Activated CD8-positive, alpha-beta memory T cell treated with anti-CD3 and anti-CD28 coated beads for 24 hours (primary cell): ENCODE measurements at regions not wholly inside any gene's neighbourhood (a gene's known extent, or its start where the extent isn't known, plus 50 kb on each side); places are given as distances from the start of the nearest gene placed in this dataset.

Source experiments
- DNase-seq: peaks from one replicate; pipeline ENCODE4 v3.0.0-alpha.2; 2020

GRCh38 chr22:23522623-23523251 is 57.4 kb downstream of the IGLL1 start:
- no peak for DNase-seq

DNA sequence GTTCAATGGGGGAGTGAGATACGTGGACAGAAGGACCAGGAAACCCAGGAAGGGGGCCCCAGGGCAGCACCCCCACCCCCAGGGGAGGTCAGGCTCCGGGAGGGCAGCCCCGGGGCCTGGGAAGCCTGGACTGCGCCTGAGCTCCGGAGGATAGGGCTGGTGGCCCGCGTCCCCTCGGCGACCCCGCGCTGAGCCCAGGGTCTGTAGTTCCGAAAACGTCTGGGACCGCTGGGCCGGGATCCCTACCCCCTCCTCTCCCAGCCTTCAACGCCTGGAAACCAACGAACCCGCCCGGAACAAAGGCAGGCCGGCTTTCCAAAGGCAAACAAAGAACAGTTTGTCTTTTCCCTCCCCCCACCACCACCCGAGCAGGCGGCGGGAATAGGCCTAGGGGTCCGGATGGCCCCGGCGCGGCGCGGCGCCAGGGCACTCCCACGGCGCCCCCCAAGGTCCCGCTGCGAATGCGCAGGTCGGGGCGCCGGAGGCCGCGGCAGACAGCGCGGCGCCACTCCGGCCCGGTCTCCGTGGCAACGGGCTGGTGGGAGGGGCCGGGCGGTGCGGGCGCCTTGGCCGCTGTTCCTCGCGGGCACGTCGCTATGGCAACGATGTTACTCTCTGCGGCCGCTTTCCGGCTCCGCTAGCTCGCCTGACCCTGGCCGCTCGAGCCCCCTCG is 58.5 kb downstream of the IGLL1 start:
- peak; percentile 82 for DNase-seq

DNA sequence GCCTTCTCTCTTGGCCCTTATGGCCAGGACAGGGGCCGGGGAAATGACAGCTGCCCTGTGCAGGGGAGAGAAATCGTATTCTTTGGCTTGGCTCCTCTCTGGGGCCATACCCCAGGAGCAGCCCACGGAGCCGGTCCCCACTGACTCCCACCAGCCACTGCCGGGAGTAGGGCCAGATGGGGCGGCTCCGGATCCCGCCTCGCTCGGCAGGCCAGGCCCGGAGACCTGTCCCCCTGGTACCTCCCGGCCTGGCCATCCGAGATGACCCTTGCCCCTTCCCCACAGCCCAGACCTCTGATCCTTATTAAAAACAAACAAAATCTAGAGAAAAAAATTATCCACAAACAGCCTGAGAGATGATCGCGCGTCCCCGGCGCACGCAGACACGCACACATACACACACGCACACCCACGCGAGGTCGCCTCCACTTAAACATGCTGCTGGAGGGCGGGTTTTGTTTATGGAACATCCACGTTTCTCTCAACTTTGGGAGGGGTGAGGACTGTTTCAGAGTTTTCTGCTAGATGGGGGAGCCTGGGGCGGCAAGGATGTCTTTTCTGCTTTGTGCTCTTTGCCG is 59.1 kb downstream of the IGLL1 start:
- no peak for DNase-seq

GRCh38 chr22:23519442-23520157 is 60.5 kb downstream of the IGLL1 start:
- DNase-seq: no peak

GRCh38 chr22:23518376-23519187 is 61.5 kb downstream of the IGLL1 start:
- no peak for DNase-seq

- no peak for DNase-seq
These were observed 62.2 kb downstream of the IGLL1 start for GRCh38 chr22:23517804-23518375.

DNA sequence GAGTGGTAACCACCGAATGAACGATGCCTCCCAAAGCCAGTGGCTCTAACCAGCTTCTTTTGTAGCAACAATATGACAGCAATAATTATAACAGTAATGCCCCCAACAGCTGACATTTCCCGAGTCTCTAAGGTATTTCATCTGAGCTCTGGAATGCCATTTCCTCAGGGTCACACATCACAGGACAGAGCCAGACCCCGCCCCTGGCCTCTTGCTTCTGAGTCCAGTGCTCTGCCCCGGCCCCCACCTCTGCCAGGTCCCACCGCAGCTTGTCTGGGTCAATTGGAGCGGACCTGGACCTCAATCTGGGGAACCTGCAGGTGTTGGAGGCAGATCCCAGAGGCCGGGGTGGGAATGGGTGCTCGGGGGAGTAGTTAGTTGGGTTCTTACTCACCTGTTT is 63.8 kb downstream of the IGLL1 start:
- DNase-seq: no peak

GRCh38 chr22:23514322-23515038 is 65.6 kb downstream of the IGLL1 start:
- DNase-seq: no peak

- no peak for DNase-seq
These were observed 66.4 kb downstream of the IGLL1 start for GRCh38 chr22:23513705-23514104.

- DNase-seq: no peak
These were observed 67.0 kb downstream of the IGLL1 start for GRCh38 chr22:23513133-23513532.

DNA sequence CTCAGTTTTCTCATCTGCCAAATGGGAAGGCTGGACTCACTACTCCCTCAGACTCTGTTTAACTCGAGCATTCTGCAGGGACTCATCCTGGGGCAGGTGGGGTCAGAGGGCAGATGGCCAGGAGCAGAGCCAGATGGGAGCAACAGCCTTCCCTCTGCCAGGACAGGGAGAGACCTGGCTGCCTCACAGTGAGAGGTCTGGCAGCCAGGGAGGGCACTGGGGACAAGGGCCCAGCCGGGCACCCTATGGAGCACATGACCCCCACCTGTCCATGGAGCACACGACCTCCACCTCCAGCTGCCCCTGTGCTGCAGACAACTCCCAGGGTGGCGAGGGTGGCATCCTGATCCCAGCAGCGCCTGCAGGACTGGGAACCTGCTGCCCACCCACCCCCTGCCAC is 67.4 kb downstream of the IGLL1 start:
- no peak for DNase-seq

DNA sequence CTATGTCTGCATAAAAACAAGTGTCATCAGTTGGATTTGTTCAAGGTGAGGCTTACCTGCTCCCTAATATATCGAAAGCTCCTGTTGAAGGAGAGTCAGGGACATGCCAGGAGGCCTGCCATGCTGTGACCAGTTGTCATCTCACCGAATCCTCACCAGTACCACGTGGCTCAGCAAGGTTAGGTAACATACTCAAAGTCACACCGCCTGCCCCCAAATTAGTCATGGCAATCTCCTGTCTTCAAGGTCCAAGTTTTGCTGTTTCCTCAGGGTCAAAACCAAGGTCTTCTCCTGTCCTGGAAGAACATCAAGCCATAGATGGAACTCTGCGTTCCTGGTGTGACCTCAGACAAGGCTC is 67.8 kb downstream of the IGLL1 start:
- DNase-seq: no peak

DNA sequence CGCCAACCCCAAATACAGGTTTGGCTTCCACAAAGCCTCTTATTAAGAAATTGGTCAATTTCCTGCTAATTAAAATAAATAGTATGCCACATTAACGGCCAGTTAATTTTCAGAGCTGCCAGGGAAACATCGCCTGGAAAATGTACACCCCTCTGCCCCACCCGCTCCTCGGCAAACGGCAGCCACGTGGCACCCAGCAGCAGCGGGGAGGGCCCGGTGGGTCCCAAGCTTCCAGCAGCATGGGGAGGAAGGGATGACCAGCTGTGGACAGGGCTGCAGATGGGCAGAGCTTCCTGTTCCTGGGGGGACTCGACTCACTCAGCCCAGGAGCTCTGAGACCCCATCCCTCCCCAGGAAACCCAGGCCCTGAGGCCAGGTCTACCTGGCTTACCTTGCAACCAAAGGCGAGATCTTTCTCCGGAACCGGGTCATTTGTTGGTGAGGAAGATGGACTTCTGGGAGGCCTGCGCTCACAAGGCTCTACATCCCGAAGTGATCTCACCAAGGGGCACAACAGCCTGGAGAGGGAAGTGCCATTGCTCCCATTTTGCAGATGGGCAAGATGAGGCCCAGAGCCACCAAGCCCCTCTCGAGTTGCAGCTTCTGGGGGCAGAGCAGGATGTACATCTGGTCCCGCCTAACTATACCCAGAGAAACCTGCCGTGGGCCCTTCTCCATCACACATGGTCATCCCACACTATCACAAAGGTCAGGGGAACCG is 68.3 kb downstream of the IGLL1 start:
- no peak for DNase-seq

- no peak for DNase-seq
These were observed 70.4 kb downstream of the IGLL1 start for GRCh38 chr22:23509571-23510302.

DNA sequence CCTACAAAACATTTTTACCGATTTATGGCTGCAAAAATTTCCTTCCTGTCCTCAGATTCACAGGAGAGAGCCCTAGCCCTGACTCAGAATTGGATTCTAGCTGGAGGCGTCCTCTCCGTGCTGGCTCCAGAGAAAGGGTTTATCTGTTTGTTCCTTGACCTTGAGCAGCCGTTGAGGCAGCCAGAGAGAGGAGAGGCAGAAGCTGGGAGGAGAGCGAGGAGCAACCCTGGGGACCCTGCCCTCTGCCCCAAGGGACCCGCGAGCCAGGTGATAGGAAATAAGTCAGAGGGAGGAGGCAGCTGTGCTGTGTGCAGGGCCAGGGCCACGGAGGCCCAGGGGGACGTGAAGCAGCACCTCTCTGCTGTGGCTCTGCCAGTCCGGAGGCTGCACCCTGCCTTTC is 75.6 kb downstream of the IGLL1 start:
- no peak for DNase-seq

DNA sequence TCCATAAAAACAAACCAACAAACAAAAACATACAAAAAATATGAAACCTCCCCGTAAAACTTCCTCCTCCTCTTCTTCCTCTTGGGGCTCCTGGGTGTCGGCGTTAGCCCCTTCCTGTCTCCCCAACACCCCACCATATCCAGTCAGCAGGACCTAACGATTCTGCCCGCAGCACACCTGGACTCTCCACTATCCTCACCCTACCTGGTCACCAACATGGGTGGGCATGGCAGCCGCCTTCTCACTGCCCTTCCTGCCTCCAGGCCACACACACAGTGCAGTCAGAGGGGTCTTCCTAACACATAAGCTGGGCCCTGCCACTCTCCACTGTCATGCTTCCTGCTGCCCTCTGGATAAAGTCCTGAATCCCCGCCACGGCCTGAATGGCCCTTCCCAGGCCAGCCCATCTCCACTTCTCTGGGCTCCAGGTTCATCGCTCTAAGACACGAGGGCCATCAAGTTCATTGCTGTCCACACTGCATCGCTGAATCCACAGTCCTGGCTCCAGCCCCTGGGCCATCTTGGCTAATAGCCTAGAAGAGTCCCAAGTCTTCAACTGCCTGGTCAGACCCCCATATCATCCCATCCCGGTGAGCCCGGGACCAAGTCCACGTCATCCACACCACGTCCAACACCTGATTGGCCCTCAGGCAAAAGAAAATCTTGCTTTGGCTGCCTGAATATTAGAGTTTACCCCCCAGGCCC is 76.2 kb downstream of the IGLL1 start:
- no peak for DNase-seq

GRCh38 chr22:23503142-23503541 is 76.9 kb downstream of the IGLL1 start:
- no peak for DNase-seq

DNA sequence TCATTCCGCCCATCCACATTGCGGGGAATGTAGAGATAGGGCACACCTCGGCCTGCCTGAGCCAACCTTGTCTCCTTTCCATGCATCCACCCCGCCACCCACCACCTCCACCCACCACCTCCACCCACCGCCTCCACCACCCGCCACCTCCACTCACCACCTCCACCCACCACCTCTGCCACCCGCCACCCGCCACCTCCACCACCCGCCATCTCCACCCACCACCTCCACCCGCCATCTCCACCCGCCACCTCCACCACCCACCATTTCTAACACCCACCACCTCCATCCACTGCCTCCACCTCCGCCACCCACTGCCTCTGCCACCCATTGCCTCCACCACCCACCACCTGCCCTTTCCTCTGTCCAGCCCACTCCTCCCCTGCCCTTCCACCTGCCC is 78.4 kb downstream of the IGLL1 start:
- no peak for DNase-seq

DNA sequence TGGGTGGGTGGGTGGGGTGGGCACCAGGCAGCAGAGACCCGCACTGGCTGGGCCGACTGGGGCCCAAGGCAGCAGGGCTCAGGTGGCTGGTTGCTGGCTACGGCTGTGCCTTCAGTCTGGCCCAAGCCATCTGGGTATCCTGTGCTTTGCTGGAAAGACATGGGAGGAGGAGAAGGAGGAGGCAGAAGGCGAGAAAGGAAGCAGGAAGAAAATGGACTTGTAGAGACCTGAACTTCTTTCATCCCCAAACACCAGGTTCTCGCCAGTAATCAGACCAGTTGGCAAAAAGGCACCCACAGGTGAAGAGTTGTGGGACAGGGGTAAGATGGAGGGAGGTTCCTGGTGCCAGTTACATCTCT is 78.8 kb downstream of the IGLL1 start:
- no peak for DNase-seq
